ENCODE measurements at regions not wholly inside any gene's neighbourhood (a gene's known extent, or its start where the extent isn't known, plus 50 kb on each side); places are given as distances from the start of the nearest gene placed in this dataset.

- TF ChIP-seq CTCF (IDR thresholded peaks at IDR 0.05; ENCODE audit: low read length) (no peak), EZH2 (optimal IDR thresholded peaks at IDR 0.05; ENCODE audit: low read depth, low read length) (no peak), EZH2phosphoT487 (IDR thresholded peaks at IDR 0.05; ENCODE audit: low read length) (no peak)
Measured at GRCh38 chr6:167767715-167768107, 59.0 kb upstream of the AFDN start.

All from MM.1S (cell line).